ENCODE measurements at regions not wholly inside any gene's neighbourhood (a gene's known extent, or its start where the extent isn't known, plus 50 kb on each side); places are given as distances from the start of the nearest gene placed in this dataset.

- no peak for DNase-seq (ENCODE audit: low spot score)
- Mint-ChIP-seq H3K4me3 (no peak overlapping the region), H3K27me3 (ENCODE audit: insufficient read depth, low read depth, poor library complexity) (peaks cover 6% of the 10 kb centered on the region), H3K9me3 (no peaks in the 10 kb centered on the region), H3K4me1 (peaks cover 28% of the 10 kb centered on the region), H3K36me3 (ENCODE audit: low read depth) (no peaks in the 10 kb centered on the region; the same call in 2 of the 3 replicates), H3K27ac (no peak overlapping the region)
- no peak overlapping the region for H3K4me2 ChIP-seq
- H3K9me2 ChIP-seq (ENCODE audit: insufficient read depth): no peaks in the 10 kb centered on the region; the same call in 1 of the 2 replicates
- no peaks in the 10 kb centered on the region for H3F3A ChIP-seq (replicated peaks; ENCODE audit: low read depth)
- TF ChIP-seq EZH2 (IDR thresholded peaks at IDR 0.05; ENCODE audit: low read depth, unreplicated experiment) (no peak), ZNF462 (CRISPR knock-in tag; IDR thresholded peaks at IDR 0.05) (no peak), ZNF331 (CRISPR knock-in tag; IDR thresholded peaks at IDR 0.05; ENCODE audit: low read depth) (no peak), CTCF (conservative IDR thresholded peaks at IDR 0.05; ENCODE audit: low read depth in 2 of 2) (no peak; a peak in 1 of 4 replicates), NANOG (IDR thresholded peaks at IDR 0.05; ENCODE audit: borderline replicate concordance) (no peak)
- no peak overlapping the region for H3K27ac ChIP-seq (ENCODE audit: low read depth)
- peak; percentile 26 for ATAC-seq
- no peaks in the 10 kb centered on the region for H3K79me2 ChIP-seq (replicated peaks; ENCODE audit: insufficient read depth)
- no peaks in the 10 kb centered on the region for H3K36me3 ChIP-seq (ENCODE audit: insufficient read depth)
- H2AFZ ChIP-seq: peak overlapping the region; percentile 84
- no peaks in the 10 kb centered on the region; the same call in 1 of the 2 replicates for H3K4me1 ChIP-seq (ENCODE audit: insufficient read depth)
- no peaks in the 10 kb centered on the region for H3K27me3 ChIP-seq (ENCODE audit: insufficient read depth)
- H3K4me3 ChIP-seq: no peak overlapping the region
- H4K20me1 ChIP-seq (replicated peaks; ENCODE audit: insufficient read depth): no peaks in the 10 kb centered on the region
These were observed 56.2 kb upstream of the ALDH1B1 start for GRCh38 chr9:38336341-38336740.

Data from GM23338 (cell line).